IMR-90 (cell line): ENCODE measurements at regions not wholly inside any gene's neighbourhood (a gene's known extent, or its start where the extent isn't known, plus 50 kb on each side); places are given as distances from the start of the nearest gene placed in this dataset.

Experiments used
- ATAC-seq: fragments of 200-7000 bp; cut with Tn5 transposase; 2 replicates; pipeline ENCODE4 v1.9.1; 2020; ENCODE audit warnings: low read depth, mild to moderate bottlenecking, moderate library complexity
- BruUV-seq: library from RNA; stranded (reverse); fragments of 400-500 nt; replicated peaks from 2 replicates; lab custom pipeline; 2021; lab: Mats Ljungman, UMichigan
- CTCF ChIA-PET: fragments of 300-600 bp; formaldehyde crosslinking; extraction: SDS; loops from one replicate; lab custom pipeline; 2021; ENCODE audit warnings: antibody characterized with exemption; lab: Yijun Ruan, JAX
- POLR2A ChIA-PET: fragments of 300-600 bp; sonication (Branson Sonifier 250); formaldehyde crosslinking; loops from one replicate; lab custom pipeline; 2022; ENCODE audit warnings: antibody characterized with exemption; ENCODE audit not compliant: unreplicated experiment; lab: Charles Lee
- DNase-seq: peaks from one replicate; pipeline ENCODE4 v3.0.0; 2013
- H2AFZ ChIP-seq: replicated peaks from 2 replicates; pipeline ENCODE3; 2013; ENCODE audit warnings: low read length, mild to moderate bottlenecking; ENCODE audit not compliant: poor library complexity
- H2AK5ac ChIP-seq: 2 replicates; pipeline ENCODE4 v1.6.1; 2013; ENCODE audit warnings: low read depth, low read length, inconsistent platforms
- H2AK9ac ChIP-seq: replicated peaks from 2 replicates; pipeline ENCODE3; 2013; ENCODE audit warnings: mild to moderate bottlenecking, low read depth, low read length, moderate library complexity; ENCODE audit not compliant: poor library complexity
- H2BK120ac ChIP-seq: 2 replicates; pipeline ENCODE4 v1.6.1; 2013; ENCODE audit warnings: low read depth, low read length, inconsistent platforms
- H2BK15ac ChIP-seq: 3 replicates; pipeline ENCODE4 v1.6.1; 2013; ENCODE audit warnings: low read depth, low read length, inconsistent platforms
- H2BK20ac ChIP-seq: 2 replicates; pipeline ENCODE4 v1.6.1; 2013; ENCODE audit warnings: low read depth, mild to moderate bottlenecking, inconsistent platforms, low read length, moderate library complexity
- H2BK5ac ChIP-seq: 2 replicates; pipeline ENCODE4 v1.6.1; 2013; ENCODE audit warnings: mild to moderate bottlenecking, low read depth, low read length, inconsistent platforms; ENCODE audit not compliant: poor library complexity, severe bottlenecking
- H3K14ac ChIP-seq: replicated peaks from 2 replicates; pipeline ENCODE4 v1.6.1; 2013; ENCODE audit warnings: low read depth, low read length, inconsistent platforms
- H3K18ac ChIP-seq: 2 replicates; pipeline ENCODE4 v1.6.1; 2013; ENCODE audit warnings: low read depth, low read length, control low read depth
- H3K23ac ChIP-seq: 2 replicates; pipeline ENCODE4 v1.6.1; 2013; ENCODE audit warnings: low read depth, low read length, inconsistent platforms
- H3K27ac ChIP-seq: 2 replicates; pipeline ENCODE4 v1.5.1; 2013; ENCODE audit warnings: mild to moderate bottlenecking, control low read depth, low read length; ENCODE audit not compliant: insufficient read depth
- H3K27me3 ChIP-seq: 2 replicates; pipeline ENCODE4 v1.6.1; 2013; ENCODE audit warnings: low read length; ENCODE audit not compliant: control insufficient read depth, insufficient read depth
- H3K36me3 ChIP-seq: 2 replicates; pipeline ENCODE4 v1.6.1; 2013; ENCODE audit warnings: low read length, mixed read lengths; ENCODE audit not compliant: control insufficient read depth, insufficient read depth
- H3K4ac ChIP-seq: 2 replicates; pipeline ENCODE4 v1.6.1; 2013; ENCODE audit warnings: low read depth, low read length, inconsistent platforms
- H3K4me1 ChIP-seq: 2 replicates; pipeline ENCODE4 v1.6.1; 2013; ENCODE audit warnings: low read length, mixed read lengths; ENCODE audit not compliant: control insufficient read depth, insufficient read depth
- H3K4me2 ChIP-seq: 2 replicates; pipeline ENCODE4 v1.6.1; 2013; ENCODE audit warnings: low read depth, mild to moderate bottlenecking, control low read depth, low read length, moderate library complexity
- H3K4me3 ChIP-seq: 2 replicates; pipeline ENCODE4 v1.5.1; 2013; ENCODE audit warnings: low read depth, mild to moderate bottlenecking, control low read depth, low read length, moderate library complexity; ENCODE audit not compliant: insufficient read depth
- H3K56ac ChIP-seq: 2 replicates; pipeline ENCODE4 v1.6.1; 2013; ENCODE audit warnings: low read length, inconsistent platforms; ENCODE audit not compliant: insufficient read depth; ENCODE audit errors: extremely low read depth
- H3K79me1 ChIP-seq, 2 experiments: 2 replicates each; pipeline ENCODE4 v1.6.1; 2013; ENCODE audit warnings: low read length in 2 of 2, inconsistent platforms in 1 of 2, low read depth in 1 of 2
- H3K9ac ChIP-seq: 2 replicates; pipeline ENCODE4 v1.6.1; 2013; ENCODE audit warnings: low read depth, low read length, control low read depth
- H3K9me1 ChIP-seq: 2 replicates; pipeline ENCODE4 v1.6.1; 2013; ENCODE audit warnings: low read length, inconsistent platforms; ENCODE audit not compliant: insufficient read depth
- H3K9me3 ChIP-seq: 2 replicates; pipeline ENCODE4 v1.6.1; 2013; ENCODE audit warnings: low read length; ENCODE audit not compliant: control insufficient read depth, insufficient read depth
- H4K20me1 ChIP-seq: 2 replicates; pipeline ENCODE4 v1.6.1; 2013; ENCODE audit warnings: low read length, inconsistent platforms; ENCODE audit not compliant: insufficient read depth
- H4K5ac ChIP-seq: 2 replicates; pipeline ENCODE4 v1.6.1; 2013; ENCODE audit warnings: mild to moderate bottlenecking, low read depth, low read length, control low read depth
- H4K8ac ChIP-seq, 2 experiments: 2 replicates each; pipeline ENCODE4 v1.6.1; 2013; ENCODE audit warnings: low read depth in 2 of 2, low read length in 2 of 2, control low read depth in 1 of 2, inconsistent platforms in 1 of 2
- H4K91ac ChIP-seq: 2 replicates; pipeline ENCODE4 v1.6.1; 2013; ENCODE audit warnings: low read depth, low read length, inconsistent platforms; ENCODE audit not compliant: insufficient read depth
- CHD1 ChIP-seq: IDR thresholded peaks from 2 replicates; pipeline ENCODE4 v1.6.1; 2012; ENCODE audit warnings: low read depth, low read length, improper control_type of control experiment
- MXI1 ChIP-seq: IDR thresholded peaks from 2 replicates; pipeline ENCODE4 v1.6.1; 2012; ENCODE audit warnings: low read depth, mild to moderate bottlenecking, low read length, moderate library complexity, borderline replicate concordance
- WGBS, 2 experiments: methylation state at CpG; one replicate each; pipeline versions ENCODE4 v1.1.5 to v1.1.7; 2013; ENCODE audit warnings: missing lambda C conversion rate in 2 of 2; ENCODE audit not compliant: insufficient read length in 1 of 2; ENCODE audit errors: extremely low coverage in 2 of 2; 5-methylcytosine and 5-hydroxymethylcytosine counted together
- dilution Hi-C: fragments of 300-500 bp; cut with HindIII; formaldehyde crosslinking; loops from one replicate; pipeline ENCODE4 v1.14.3; 2018; ENCODE audit warnings: low sequenced_read_pairs; ENCODE audit not compliant: unreplicated experiment
- in situ Hi-C: fragments of 300-500 bp; cut with MboI; formaldehyde crosslinking; loops from 3 replicates; pipeline ENCODE4 v1.14.3; 2019; ENCODE audit warnings: low sequenced_read_pairs, inconsistent platforms, mixed read lengths
- intact Hi-C: fragments of 100-400 bp; cut with micrococcal nuclease; formaldehyde crosslinking; loops from 2 replicates; pipeline ENCODE4 v1.10.0; 2022

DNA sequence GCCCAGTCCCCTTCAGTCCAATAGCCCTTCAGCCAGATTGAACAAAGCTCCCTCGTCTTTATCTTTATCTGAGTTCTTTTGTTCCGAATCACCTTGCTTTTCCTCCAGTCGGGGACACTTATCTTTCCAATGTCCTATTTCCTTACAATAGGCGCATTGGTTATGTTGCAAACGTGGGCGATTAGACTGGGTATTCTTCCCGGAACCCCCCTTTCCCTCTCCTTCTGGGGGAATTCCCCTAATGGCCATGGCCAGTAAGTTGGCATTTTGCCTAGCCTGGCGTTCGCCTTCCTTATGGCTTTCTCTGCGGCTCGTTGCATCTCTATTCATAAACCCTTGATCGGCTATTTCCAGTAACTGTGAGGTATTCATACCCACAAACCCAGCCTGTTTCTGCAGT is 82.2 kb upstream of the VEPH1 start:
- H2AFZ ChIP-seq, result no peak overlapping the region
- no peak overlapping the region for H2BK20ac ChIP-seq
- no peak overlapping the region for H3K23ac ChIP-seq
- H3K27ac ChIP-seq, result no peak overlapping the region
- H3K4me1 ChIP-seq, result no peaks in the 10 kb centered on the region
- BruUV-seq, result no TSS peak
- in situ Hi-C loops, result no loop called here
- H2AK9ac ChIP-seq, result no peak overlapping the region
- 82% methylated on average over 4 of the region's 12 CpGs; no CpG with 5 or more reads in 1 of the 2 experiments for WGBS, 2 experiments
- intact Hi-C loops, result no loop called here
- no peak overlapping the region for H2BK5ac ChIP-seq
- H3K9me1 ChIP-seq, result no peaks in the 10 kb centered on the region
- dilution Hi-C loops, result no loop called here
- DNase-seq (no peak), ATAC-seq (no peak)
- no peaks in the 10 kb centered on the region for H3K9me3 ChIP-seq
- H3K18ac ChIP-seq, result no peak overlapping the region
- no peaks in the 10 kb centered on the region for H3K79me1 ChIP-seq
- no peak overlapping the region for H2BK120ac ChIP-seq
- no peak overlapping the region for H4K8ac ChIP-seq
- H3K27me3 ChIP-seq, result peaks cover 6% of the 10 kb centered on the region; the same call in 1 of the 2 replicates
- POLR2A ChIA-PET, result no interaction called here
- no peak overlapping the region for H4K5ac ChIP-seq
- TF ChIP-seq MXI1 (no peak), CHD1 (no peak)
- H3K14ac ChIP-seq, result no peak overlapping the region
- no peak overlapping the region for H3K4ac ChIP-seq
- no peak overlapping the region for H2BK15ac ChIP-seq
- no peak overlapping the region for H3K56ac ChIP-seq
- no peak overlapping the region for H4K91ac ChIP-seq
- H3K4me2 ChIP-seq, result no peak overlapping the region
- H3K36me3 ChIP-seq, result no peaks in the 10 kb centered on the region
- H3K4me3 ChIP-seq, result no peak overlapping the region
- CTCF ChIA-PET, result no interaction called here
- H2AK5ac ChIP-seq, result no peak overlapping the region
- H3K9ac ChIP-seq, result no peak overlapping the region
- H4K20me1 ChIP-seq, result no peaks in the 10 kb centered on the region
